ENCODE measurements at regions not wholly inside any gene's neighbourhood (a gene's known extent, or its start where the extent isn't known, plus 50 kb on each side); places are given as distances from the start of the nearest gene placed in this dataset.

DNA sequence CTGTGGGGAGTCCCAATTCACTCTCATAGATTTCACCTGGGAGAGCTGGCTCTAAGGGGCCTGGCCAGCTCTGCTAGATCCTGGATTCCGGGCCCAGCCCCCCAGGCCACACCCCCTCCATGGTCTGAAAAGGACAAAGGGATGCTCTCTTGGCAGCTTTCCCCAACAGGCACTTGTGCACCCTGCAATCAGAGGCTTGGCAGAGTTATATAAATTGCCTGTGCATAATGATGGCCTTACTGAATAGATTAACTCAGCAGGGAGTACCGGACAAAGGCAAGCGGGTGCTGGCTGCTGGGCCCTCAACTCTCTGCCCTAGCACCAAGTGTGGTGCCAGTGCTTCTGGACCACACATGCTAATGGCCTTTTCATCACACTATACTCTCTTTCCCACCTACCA, 461.6 kb downstream of the BUD13 start (continued):
- TF ChIP-seq, protein P1, sequence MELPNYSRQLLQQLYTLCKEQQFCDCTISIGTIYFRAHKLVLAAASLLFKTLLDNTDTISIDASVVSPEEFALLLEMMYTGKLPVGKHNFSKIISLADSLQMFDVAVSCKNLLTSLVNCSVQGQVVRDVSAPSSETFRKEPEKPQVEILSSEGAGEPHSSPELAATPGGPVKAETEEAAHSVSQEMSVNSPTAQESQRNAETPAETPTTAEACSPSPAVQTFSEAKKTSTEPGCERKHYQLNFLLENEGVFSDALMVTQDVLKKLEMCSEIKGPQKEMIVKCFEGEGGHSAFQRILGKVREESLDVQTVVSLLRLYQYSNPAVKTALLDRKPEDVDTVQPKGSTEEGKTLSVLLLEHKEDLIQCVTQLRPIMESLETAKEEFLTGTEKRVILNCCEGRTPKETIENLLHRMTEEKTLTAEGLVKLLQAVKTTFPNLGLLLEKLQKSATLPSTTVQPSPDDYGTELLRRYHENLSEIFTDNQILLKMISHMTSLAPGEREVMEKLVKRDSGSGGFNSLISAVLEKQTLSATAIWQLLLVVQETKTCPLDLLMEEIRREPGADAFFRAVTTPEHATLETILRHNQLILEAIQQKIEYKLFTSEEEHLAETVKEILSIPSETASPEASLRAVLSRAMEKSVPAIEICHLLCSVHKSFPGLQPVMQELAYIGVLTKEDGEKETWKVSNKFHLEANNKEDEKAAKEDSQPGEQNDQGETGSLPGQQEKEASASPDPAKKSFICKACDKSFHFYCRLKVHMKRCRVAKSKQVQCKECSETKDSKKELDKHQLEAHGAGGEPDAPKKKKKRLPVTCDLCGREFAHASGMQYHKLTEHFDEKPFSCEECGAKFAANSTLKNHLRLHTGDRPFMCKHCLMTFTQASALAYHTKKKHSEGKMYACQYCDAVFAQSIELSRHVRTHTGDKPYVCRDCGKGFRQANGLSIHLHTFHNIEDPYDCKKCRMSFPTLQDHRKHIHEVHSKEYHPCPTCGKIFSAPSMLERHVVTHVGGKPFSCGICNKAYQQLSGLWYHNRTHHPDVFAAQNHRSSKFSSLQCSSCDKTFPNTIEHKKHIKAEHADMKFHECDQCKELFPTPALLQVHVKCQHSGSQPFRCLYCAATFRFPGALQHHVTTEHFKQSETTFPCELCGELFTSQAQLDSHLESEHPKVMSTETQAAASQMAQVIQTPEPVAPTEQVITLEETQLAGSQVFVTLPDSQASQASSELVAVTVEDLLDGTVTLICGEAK (IDR thresholded peaks at IDR 0.05), result no peak
- TF ChIP-seq, protein P1 (CRISPR knock-in tag; IDR thresholded peaks at IDR 0.05), result no peak
- no peak for TF ChIP-seq ZNF552 (CRISPR knock-in tag; IDR thresholded peaks at IDR 0.05; ENCODE audit: borderline replicate concordance)

DNA sequence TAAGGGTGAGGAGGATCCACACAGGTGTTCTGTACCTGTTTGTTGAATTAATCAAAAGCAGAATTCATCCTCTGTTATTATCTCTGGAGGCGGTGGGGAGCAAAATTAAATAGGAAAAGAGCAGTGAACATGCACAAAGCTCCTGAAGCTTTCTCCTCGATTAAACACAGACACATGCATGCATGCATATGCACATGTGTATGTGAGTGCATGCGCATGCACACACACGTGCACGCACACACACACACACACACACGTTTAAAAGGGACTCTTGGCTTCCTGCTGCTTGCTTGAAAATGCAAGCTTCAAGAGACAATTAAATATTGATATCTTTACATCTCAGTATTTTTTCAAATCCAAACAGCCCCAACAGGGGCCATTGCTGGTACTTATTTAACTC, 462.1 kb downstream of the BUD13 start:
- no peak for FAIRE-seq
- WGBS (ENCODE audit: low lambda C conversion rate), result 62% methylated on average over 6 of the region's 6 CpGs
- in situ Hi-C loops (cut with HindIII; ENCODE audit: extremely low pct_ligation_motif_present, low pct_unique_long_range_greater_than_20kb), result no loop called here
- no peak for ATAC-seq
- Histone ChIP-seq H3K9me3 (ENCODE audit: low read length) (no peaks in the 10 kb centered on the region), H3K4me1 (ENCODE audit: insufficient read depth, low read length) (no peaks in the 10 kb centered on the region), H3K4me2 (ENCODE audit: low read depth, low read length) (no peak overlapping the region), H3K79me2 (ENCODE audit: insufficient read depth, low read length) (no peaks in the 10 kb centered on the region), H3K27ac (ENCODE audit: extremely low read length, insufficient read depth, low read length) (no peak overlapping the region), H3K9ac (ENCODE audit: insufficient read depth, low read depth, low read length) (no peak overlapping the region), H4K20me1 (ENCODE audit: insufficient read depth, low read length) (no peaks in the 10 kb centered on the region), H3K27me3 (ENCODE audit: control insufficient read depth in 1 of 2, insufficient read depth in 2 of 2, low read length in 2 of 2) (no peaks in the 10 kb centered on the region), H3K36me3 (replicated peaks in 1 of 2; ENCODE audit: control insufficient read depth in 1 of 2, insufficient read depth in 2 of 2, low read length in 2 of 2) (no peaks in the 10 kb centered on the region; a peak in 1 of 5 replicates), H3K4me3 (replicated peaks in 1 of 3; ENCODE audit: insufficient read depth in 1 of 3, low read depth in 2 of 3, low read length in 3 of 3) (no peak overlapping the region), H2AFZ (ENCODE audit: low read length) (no peak overlapping the region)
- no peak for DNase-seq (ENCODE audit: low spot score)
- ChIA-PET CTCF (ENCODE audit: low intra/inter-chr PET ratio, low total read pairs) (no interaction called here), POLR2A (no interaction called here)
- intact Hi-C loops (cut with micrococcal nuclease; ENCODE audit: unreplicated experiment), result no loop called here
- no TSS peak for BruUV-seq (replicated peaks)
- no peak for TF ChIP-seq KDM4B (CRISPR knock-in tag; IDR thresholded peaks at IDR 0.05)
- TF ChIP-seq, protein P2, sequence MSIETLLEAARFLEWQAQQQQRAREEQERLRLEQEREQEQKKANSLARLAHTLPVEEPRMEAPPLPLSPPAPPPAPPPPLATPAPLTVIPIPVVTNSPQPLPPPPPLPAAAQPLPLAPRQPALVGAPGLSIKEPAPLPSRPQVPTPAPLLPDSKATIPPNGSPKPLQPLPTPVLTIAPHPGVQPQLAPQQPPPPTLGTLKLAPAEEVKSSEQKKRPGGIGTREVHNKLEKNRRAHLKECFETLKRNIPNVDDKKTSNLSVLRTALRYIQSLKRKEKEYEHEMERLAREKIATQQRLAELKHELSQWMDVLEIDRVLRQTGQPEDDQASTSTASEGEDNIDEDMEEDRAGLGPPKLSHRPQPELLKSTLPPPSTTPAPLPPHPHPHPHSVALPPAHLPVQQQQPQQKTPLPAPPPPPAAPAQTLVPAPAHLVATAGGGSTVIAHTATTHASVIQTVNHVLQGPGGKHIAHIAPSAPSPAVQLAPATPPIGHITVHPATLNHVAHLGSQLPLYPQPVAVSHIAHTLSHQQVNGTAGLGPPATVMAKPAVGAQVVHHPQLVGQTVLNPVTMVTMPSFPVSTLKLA (IDR thresholded peaks at IDR 0.05), result peak; percentile 73

Data from HepG2 (cell line).